HG03378 (cell line): ENCODE measurements at regions not wholly inside any gene's neighbourhood (a gene's known extent, or its start where the extent isn't known, plus 50 kb on each side); places are given as distances from the start of the nearest gene placed in this dataset.
A peak's percentile ranks its signal among the peaks of the same experiment; 100 is the strongest.

Source experiments
- ATAC-seq: cut with Tn5 transposase; IDR thresholded peaks from one replicate; pipeline ENCODE4 v1.9.1; 2021; ENCODE audit warnings: mild to moderate bottlenecking, moderate library complexity; ENCODE audit not compliant: unreplicated experiment

DNA sequence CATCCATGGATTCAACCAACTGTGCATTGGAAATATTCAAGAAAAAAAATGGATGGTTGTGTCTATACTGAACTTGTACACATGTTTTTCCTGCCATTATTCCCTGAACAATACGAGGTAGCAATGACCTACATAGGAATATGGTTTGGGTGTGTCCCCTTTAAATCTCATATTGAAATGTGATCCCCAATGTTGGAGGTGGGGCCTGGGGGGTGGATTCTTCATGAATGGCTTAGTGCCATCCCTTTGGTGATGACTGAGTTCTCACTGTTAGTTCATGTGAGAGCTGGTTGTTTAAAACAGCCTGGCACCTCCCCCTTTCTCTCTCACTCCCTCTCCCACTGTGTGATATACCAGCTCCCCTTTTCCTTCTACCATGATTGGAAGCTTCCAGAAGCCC lies 139.8 kb upstream of the BACH2 start:
- ATAC-seq, result no peak

GRCh38 chr6:90435207-90435899 lies 138.7 kb upstream of the BACH2 start:
- no peak for ATAC-seq

DNA sequence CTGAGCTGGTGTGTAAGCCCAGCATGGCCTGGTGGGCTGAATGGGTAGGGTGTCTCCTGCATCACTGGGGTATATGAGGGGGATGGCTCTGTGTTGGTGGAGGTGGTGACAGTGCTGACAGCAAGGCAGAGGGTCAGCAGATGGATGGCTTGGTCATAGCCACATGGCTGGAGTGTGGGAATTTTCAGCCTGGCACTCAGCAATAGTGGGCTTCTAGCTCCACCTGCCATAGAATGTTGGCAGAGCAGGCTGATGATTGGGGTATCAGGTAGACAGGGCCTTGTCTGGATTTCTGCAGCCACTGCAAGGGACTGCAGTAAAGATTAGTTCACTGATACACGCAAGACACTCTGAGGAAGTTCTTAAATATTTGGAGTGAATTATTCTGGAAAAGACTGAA lies 137.5 kb upstream of the BACH2 start:
- ATAC-seq, result no peak

- ATAC-seq, result no peak
Measured at GRCh38 chr6:90432937-90433336, 136.3 kb upstream of the BACH2 start.

DNA sequence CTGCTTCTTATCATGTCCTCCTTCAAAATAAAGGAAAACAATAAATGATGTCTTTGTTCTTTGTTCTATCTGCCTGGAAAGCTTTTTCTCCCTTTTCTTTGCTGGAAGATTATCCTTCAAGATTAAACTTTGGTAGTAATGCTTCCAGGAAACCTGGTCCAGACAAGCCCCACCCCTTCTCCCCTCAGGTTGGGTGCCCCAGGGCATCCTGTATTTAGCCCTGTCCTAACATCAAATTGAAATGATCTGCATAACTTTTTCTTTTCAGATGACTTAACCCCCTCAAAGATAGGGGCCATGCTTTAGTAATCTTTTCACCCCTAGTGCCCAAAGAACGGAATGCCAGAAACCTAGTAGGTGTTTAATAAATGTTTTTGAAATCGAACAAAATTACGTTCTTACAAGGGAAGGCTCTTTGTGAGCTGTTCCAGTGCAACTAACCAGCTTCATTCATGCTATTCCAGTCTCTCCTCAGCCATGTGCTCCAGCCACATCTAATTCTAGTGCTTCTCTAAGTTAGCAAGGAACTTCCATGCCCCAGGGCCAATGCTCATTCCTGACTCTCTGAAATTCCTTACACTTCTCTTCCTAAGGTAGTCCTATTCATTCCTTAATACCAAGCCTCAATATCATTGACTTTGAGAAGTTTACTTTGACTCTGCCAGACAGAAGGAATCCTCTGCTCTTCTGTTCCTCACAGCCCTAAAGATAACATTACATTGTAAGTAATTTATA lies 135.6 kb upstream of the BACH2 start:
- ATAC-seq, result no peak

DNA sequence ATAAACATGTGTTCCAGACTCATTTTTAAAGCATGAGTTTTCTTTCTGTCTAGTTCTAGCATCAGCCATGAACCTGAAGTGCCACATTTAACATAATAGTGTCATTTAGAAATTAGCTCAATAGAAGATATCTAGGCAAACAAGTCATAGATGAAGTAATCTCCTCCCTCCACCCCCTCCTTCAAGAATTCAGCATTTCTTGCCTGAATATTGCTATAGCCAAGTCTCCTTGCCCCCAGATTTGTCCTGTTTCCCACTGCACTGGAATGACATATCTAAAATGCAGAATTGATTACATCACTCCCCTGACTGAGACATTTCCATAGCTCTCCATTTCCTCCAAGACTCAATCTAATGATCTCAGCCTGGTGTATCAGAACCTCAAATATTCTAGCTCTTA lies 134.9 kb upstream of the BACH2 start:
- no peak for ATAC-seq

GRCh38 chr6:90429713-90430112 lies 133.1 kb upstream of the BACH2 start:
- ATAC-seq, result no peak

- no peak for ATAC-seq
Measured at GRCh38 chr6:90428514-90428913, 131.9 kb upstream of the BACH2 start.

GRCh38 chr6:90425161-90425641 lies 128.6 kb upstream of the BACH2 start:
- ATAC-seq, result peak; percentile 99

DNA sequence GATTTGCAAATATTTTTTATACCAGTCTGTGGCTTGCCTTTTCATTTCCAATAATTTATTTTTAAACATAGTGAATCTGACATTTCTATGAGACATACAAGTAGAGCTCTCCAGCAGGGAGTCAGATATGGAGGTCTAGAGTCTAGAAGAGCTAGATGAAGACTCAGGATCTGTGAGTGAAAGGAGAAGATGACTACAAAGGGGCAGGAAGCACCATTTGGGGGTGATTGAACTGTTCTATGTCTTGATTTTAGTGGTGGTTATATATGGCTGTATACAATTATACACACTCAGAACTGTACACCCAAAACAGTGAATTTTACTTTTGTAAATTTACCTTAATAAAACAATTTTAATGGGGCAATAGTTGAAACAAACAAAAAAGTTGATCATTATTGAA lies 127.9 kb upstream of the BACH2 start:
- ATAC-seq, result no peak

DNA sequence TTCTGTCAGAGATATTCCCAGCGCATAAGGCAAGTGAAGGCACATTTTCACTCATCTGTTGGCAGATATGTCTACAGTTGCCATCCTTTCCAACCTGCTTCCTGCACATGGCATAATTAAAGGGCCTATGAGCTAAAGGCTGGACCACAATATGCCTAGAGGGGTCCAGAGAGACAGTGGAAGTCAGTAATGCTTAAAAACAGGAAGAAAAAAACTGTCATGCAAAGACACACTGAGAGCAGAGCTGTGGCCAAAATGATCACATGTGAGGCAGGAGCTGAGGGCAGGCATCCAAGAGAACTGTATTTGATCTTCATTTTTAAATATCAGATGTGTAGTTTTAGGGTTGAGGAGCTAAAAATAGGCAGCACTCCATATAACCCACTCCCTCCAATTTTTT lies 125.0 kb upstream of the BACH2 start:
- ATAC-seq, result no peak

GRCh38 chr6:90420500-90420899 lies 123.9 kb upstream of the BACH2 start:
- ATAC-seq, result no peak

DNA sequence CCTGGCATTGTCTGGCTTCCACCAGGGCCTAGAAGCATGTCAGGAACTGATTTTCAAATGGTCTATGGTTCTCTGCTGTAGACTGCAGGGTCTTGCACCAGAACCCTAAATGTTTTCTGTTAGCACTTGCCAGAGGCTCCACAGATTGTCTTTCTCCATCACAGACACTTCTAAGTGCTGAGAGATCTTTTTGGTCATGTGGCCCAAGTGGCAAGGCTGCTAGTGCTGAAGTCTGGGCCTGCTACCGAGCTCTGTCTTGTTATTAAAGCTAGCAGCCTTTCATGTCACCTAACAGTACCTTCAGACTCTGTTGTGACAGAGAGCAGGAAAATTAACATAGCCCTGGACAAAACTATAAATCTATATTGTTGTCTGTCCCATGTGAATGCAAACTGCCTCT lies 120.7 kb upstream of the BACH2 start:
- ATAC-seq, result no peak

DNA sequence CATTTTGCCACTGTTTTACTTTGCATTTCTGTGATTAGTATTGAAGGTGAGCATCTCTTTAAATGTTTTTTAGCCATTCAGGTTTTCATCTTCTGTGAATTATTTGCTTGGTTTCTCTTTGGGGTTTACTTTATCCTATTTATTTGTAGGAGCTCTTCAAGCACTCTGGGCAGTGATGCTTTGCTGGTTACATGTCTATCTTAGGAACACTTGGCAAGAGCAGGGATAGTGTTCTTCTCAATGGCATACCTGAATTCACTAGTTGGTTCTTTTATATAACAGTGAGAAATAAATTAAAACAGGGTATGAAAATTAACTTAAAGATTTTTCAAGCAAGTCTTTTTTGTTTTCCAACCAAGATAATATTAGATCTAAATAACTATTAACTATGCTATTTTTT lies 119.7 kb upstream of the BACH2 start:
- ATAC-seq, result no peak

GRCh38 chr6:90415178-90415577 lies 118.5 kb upstream of the BACH2 start:
- no peak for ATAC-seq

DNA sequence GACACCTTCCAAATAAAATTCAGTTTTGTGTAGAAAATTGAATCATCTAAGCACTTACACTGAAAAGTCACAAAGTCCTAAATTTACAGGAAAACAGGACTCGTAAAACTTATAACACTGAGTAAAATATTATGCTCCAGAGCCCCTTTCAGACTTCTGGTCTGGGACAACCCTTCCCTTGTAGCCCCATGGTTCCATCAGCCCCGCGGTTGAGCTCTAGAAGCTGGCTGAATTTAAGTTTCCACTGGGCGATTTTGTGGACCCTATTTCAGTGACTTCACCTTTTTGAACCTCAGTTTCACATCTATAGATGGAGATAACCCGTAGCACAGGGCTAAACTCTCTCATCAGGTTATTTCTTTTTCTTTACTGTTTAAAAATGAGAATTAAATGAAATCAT lies 117.7 kb upstream of the BACH2 start:
- no peak for ATAC-seq

DNA sequence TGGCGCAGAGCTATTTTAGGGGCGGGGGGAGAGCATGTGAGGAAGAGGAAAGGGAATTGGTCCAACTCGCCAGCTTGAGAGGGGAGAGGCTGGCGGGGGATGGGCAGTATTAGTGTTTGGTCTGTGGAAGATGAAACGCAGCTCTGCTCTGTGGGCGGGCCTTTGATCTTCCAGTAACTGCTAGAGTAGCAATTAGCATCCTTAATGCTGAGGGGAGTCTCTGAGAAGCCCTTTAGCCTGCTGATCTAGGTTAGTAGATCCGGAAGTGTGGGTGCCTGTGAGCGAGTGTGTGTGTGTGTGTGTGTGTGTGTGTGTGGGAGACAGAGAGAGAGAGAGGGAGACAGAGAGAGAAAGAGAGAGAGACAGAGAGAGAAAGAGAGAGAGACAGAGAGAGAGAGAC lies 117.2 kb upstream of the BACH2 start:
- ATAC-seq, result no peak

- ATAC-seq, result no peak
Measured at GRCh38 chr6:90413396-90413795, 116.8 kb upstream of the BACH2 start.

- no peak for ATAC-seq
Measured at GRCh38 chr6:90412538-90413369, 116.1 kb upstream of the BACH2 start.

DNA sequence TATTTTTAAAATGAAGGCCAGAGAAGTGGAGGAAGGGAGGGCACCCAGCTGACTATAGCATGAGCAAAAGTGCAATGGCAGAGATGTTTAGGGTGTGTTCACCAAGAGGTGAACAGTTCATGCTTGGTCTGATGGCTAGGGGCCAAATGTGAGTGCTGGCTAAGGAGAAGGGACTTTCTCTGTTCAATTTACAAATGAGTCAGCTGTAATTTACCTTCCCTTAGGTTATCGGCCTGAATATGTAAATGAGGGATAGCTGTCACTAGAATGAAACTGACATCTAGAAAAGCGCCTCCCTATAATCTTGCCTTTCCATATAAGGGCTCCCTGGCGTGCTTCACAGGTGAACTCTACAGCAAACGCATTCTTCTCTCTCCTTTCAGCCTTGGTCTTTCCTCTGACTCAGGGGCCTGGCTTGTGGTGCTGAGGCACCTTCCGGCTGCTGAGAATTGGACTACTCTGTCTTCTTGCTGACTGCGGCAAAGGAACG lies 114.7 kb upstream of the BACH2 start:
- peak; percentile 99 for ATAC-seq

GRCh38 chr6:90409700-90410099 lies 113.1 kb upstream of the BACH2 start:
- ATAC-seq, result no peak

DNA sequence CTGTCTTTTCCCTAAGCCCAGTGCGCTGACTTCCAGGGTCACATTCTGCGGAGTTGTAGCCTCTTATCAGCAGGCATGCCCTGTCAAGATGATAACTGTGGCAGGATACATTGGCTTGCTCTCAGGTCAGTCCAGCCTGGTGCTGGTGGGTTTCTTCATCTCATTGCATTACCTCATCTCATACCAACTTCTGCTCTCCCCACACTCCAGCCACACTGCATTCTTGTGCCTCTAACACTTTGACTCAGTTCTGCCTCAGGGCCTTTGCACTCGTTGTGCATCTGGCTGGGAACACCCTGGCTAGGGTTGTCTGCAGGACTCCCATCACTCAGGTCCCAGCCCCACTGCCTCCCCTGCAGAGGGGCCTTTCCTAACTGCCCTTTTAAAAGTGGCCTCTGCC lies 110.3 kb upstream of the BACH2 start:
- ATAC-seq, result no peak
